Esophagus squamous epithelium (tissue), 5 donors: ENCODE measurements at regions not wholly inside any gene's neighbourhood (a gene's known extent, or its start where the extent isn't known, plus 50 kb on each side); places are given as distances from the start of the nearest gene placed in this dataset.

Experiments used
- DNase-seq: peaks from one replicate; lab custom pipeline; 2025; lab: John Stamatoyannopoulos, UW
- H3K27ac ChIP-seq, 4 donors: fragments of 200-600 bp; sonication (generic); one replicate each; pipeline ENCODE4 v1.5.1; 2016 to 2019; ENCODE audit warnings: mild to moderate bottlenecking in 1 of 4
- H3K27me3 ChIP-seq, 4 donors: fragments of 200-600 bp; sonication (generic); 1 replicate in 3 of 4; 2 replicates in 1 of 4; pipeline versions ENCODE4 v1.5.1 to v1.6.0; 2017 to 2021; ENCODE audit warnings: antibody characterized with exemption in 1 of 4
- H3K36me3 ChIP-seq, 3 donors: fragments of 200-600 bp; sonication (generic); one replicate each; pipeline ENCODE4 v1.5.1; 2016 to 2019
- H3K4me1 ChIP-seq, 3 donors: fragments of 200-600 bp; sonication (generic); one replicate each; pipeline ENCODE4 v1.5.1; 2017 to 2019
- H3K4me3 ChIP-seq, 4 donors: fragments of 200-600 bp; sonication (generic); 1 replicate in 3 of 4; 2 replicates in 1 of 4; pipeline ENCODE4 v1.5.1; 2016 to 2019; ENCODE audit warnings: mild to moderate bottlenecking in 2 of 4, moderate library complexity in 1 of 4
- H3K9me3 ChIP-seq, 3 donors: fragments of 200-600 bp; sonication (generic); one replicate each; pipeline ENCODE4 v1.5.1; 2016 to 2019
- POLR2A ChIP-seq, 4 donors: fragments of 450-650 bp; IDR thresholded peaks; one replicate each; pipeline ENCODE4 v1.6.1; 2017; ENCODE audit warnings: antibody characterized with exemption in 4 of 4, mild to moderate bottlenecking in 4 of 4, moderate library complexity in 3 of 4
- WGBS, 2 donors: methylation state at CpG; one replicate each; pipeline ENCODE4 v1.1.5; 2018; 5-methylcytosine and 5-hydroxymethylcytosine counted together
- intact Hi-C: fragments of 100-400 bp; cut with DNase I; formaldehyde crosslinking; loops from one replicate; pipeline ENCODE4 v1.15.0; 2022
- TF ChIP-seq, protein P1 (sequence below), 6 experiments: fragments of 450-650 bp in 4 of 6; fragments of 200-600 bp in 2 of 6; sonication (generic) in 2 of 6; IDR thresholded peaks; one replicate each; pipeline ENCODE4 v1.5.1; 2016 to 2019; ENCODE audit warnings: antibody characterized with exemption in 6 of 6, mild to moderate bottlenecking in 4 of 6, moderate library complexity in 4 of 6
- donor health status: DM: yes; HTN: yes; CAD: no.

DNA sequence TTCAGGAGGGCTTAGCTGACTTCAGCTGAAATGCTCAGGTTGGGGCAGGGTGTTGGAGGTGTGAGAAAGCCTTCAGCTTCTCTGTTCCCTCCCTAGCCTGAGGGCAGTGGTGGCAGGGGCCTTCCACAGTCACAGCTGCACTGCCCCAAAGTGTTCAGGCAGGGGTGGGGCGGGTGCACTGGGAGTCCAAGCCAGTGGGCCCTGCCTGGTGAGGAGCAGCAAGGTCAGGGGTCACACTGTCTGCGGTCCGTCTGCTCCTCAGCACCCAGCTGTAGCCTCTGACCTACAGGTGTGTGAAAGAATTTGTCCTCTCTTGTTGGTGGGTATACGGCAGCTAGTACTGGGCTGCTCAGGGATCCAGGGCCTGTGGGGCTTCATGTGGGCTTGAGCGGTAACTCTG lies 490.4 kb upstream of the NCAM2 start:
- Histone ChIP-seq H3K4me3 (no peak overlapping the region), H3K4me1 (no peaks in the 10 kb centered on the region), H3K36me3 (no peaks in the 10 kb centered on the region), H3K27ac (no peak overlapping the region), H3K9me3 (peaks cover 0 to 23% (median 0%) of the 10 kb centered on the region in 3 donors), H3K27me3 (no peaks in the 10 kb centered on the region)
- 81% methylated on average over 4 of the region's 5 CpGs; no CpG with 5 or more reads in 1 of the 2 donors for WGBS, 2 donors
- DNase-seq: no peak
- intact Hi-C loops: no loop called here
- no peak for TF ChIP-seq POLR2A (IDR thresholded peaks at IDR 0.05)
- TF ChIP-seq, protein P1, sequence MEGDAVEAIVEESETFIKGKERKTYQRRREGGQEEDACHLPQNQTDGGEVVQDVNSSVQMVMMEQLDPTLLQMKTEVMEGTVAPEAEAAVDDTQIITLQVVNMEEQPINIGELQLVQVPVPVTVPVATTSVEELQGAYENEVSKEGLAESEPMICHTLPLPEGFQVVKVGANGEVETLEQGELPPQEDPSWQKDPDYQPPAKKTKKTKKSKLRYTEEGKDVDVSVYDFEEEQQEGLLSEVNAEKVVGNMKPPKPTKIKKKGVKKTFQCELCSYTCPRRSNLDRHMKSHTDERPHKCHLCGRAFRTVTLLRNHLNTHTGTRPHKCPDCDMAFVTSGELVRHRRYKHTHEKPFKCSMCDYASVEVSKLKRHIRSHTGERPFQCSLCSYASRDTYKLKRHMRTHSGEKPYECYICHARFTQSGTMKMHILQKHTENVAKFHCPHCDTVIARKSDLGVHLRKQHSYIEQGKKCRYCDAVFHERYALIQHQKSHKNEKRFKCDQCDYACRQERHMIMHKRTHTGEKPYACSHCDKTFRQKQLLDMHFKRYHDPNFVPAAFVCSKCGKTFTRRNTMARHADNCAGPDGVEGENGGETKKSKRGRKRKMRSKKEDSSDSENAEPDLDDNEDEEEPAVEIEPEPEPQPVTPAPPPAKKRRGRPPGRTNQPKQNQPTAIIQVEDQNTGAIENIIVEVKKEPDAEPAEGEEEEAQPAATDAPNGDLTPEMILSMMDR (IDR thresholded peaks at IDR 0.05): no peak

DNA sequence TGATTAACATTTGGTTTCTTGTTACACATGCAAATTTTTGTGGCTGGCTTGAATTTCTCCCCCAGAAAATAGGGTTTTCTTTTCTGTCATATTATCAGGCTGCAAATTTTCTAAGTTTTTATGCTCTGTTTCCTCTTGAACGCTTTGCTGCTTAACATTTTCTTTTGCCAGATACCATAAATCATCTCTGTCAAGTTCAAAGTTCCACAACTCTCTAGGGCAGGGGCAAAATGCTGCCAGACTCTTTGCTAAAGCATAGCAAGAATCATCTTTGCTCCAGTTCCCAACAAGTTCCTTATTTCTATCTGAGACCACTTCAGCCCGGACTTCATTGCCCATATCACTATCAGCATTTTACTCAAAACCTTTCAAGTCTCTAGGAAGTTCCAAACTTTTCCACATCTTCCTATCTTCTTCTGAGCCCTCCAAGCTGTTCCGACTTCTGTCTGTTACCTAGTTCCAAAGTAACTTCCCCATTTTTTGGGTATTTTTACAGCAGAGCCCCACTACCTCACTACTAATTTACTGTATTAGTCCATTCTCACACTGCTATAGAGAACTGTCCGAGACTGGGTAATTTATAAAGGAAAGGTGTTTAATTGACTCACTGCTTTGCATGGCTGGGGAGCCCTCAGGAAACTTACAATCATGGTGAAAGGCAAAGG lies 486.9 kb upstream of the NCAM2 start:
- H3K4me1 ChIP-seq: no peaks in the 10 kb centered on the region
- DNase-seq: no peak
- intact Hi-C loops: no loop called here
- H3K27me3 ChIP-seq: no peaks in the 10 kb centered on the region
- no peak overlapping the region for H3K4me3 ChIP-seq
- no peaks in the 10 kb centered on the region for H3K36me3 ChIP-seq
- H3K9me3 ChIP-seq: peaks cover 0 to 15% (median 6%) of the 10 kb centered on the region in 3 donors
- H3K27ac ChIP-seq: no peak overlapping the region
- 40 to 60% methylated on average over 4 of the region's 4 CpGs for WGBS, 2 donors
- TF ChIP-seq, protein P1 (IDR thresholded peaks at IDR 0.05): no peak
- no peak for TF ChIP-seq POLR2A (IDR thresholded peaks at IDR 0.05)

DNA sequence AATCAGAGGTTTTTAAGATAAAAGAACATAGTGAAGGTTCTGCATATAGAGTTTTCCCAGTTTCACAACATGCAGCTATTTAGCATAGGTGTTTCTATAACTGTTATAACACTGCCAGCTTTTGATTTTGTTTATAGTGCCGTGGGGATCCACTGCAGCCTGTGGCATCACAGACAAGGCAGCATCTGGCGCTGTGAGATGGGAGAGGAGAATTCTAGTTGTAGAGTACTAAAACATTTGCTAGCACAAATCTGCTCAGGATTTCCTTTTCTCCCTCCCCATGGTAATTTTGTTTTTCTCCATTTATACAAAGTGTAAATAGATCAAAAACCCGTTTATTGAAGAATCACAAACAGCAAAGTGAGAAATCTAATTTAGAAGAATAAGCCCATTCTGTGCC lies 482.8 kb upstream of the NCAM2 start:
- WGBS, 2 donors: 63 to 66% methylated on average over 3 of the region's 3 CpGs
- intact Hi-C loops: no loop called here
- TF ChIP-seq, protein P1 (IDR thresholded peaks at IDR 0.05): no peak
- Histone ChIP-seq H3K9me3 (peaks cover 0 to 6% (median 0%) of the 10 kb centered on the region in 3 donors), H3K4me3 (no peak overlapping the region), H3K36me3 (no peaks in the 10 kb centered on the region), H3K27me3 (no peaks in the 10 kb centered on the region), H3K27ac (no peak overlapping the region), H3K4me1 (no peaks in the 10 kb centered on the region)
- no peak for DNase-seq

DNA sequence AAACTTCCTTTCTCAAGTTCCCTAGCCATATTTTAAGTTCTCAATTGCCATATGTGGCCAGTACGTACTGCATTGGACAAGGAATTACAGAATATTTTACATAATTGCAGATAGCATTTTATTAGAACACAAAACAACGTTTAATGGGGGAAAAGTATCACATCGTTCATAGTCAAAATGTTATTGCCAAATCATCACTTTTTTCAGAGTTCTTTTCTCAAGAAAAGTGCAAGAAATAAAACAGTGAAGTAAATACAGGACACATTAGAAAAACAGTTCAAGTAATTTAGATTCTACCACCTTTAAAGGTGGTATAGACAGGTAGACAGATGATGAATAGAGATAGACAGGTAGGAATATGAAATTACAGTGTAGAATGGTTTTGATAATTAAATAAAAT lies 479.1 kb upstream of the NCAM2 start:
- Histone ChIP-seq H3K9me3 (no peaks in the 10 kb centered on the region), H3K36me3 (no peaks in the 10 kb centered on the region), H3K27me3 (no peaks in the 10 kb centered on the region), H3K4me1 (no peaks in the 10 kb centered on the region), H3K4me3 (no peak overlapping the region), H3K27ac (no peak overlapping the region)
- WGBS, 2 donors: 73 to 75% methylated on average over 3 of the region's 3 CpGs
- TF ChIP-seq, protein P1 (IDR thresholded peaks at IDR 0.05): no peak
- TF ChIP-seq POLR2A (IDR thresholded peaks at IDR 0.05): no peak
- intact Hi-C loops: no loop called here
- DNase-seq: no peak

DNA sequence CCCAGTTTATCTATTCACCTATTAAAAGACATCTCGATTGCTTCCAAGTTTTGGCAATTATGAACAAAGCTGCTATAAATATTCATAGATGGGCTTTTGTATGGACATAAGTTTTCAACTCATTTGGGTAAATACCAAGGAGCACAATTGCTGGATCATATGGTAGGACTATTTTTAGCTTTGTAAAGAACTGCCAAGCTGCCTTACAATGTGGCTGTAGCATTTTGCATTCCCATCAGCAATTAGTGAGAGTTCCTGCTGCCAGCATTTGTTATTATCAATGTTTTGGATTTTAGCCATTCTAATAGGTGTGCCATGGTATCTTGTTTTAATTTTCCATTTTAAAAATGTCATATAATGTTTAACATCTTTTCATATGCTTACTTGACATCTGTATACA lies 475.6 kb upstream of the NCAM2 start:
- TF ChIP-seq POLR2A (IDR thresholded peaks at IDR 0.05): no peak
- TF ChIP-seq, protein P1 (IDR thresholded peaks at IDR 0.05): no peak
- H3K36me3 ChIP-seq: no peaks in the 10 kb centered on the region
- WGBS, 2 donors: 69 to 75% methylated on average over 1 of the region's 1 CpG
- DNase-seq: no peak
- H3K4me3 ChIP-seq: no peak overlapping the region
- no peaks in the 10 kb centered on the region for H3K27me3 ChIP-seq
- H3K9me3 ChIP-seq: no peaks in the 10 kb centered on the region
- no peaks in the 10 kb centered on the region for H3K4me1 ChIP-seq
- intact Hi-C loops: no loop called here
- no peak overlapping the region for H3K27ac ChIP-seq
